B cell (primary cell): ENCODE measurements at regions not wholly inside any gene's neighbourhood (a gene's known extent, or its start where the extent isn't known, plus 50 kb on each side); places are given as distances from the start of the nearest gene placed in this dataset.

Experiments
- EZH2 ChIP-seq: IDR thresholded peaks from 2 replicates; pipeline ENCODE4 v1.6.1; 2012; ENCODE audit warnings: borderline replicate concordance, low read depth, mild to moderate bottlenecking, moderate library complexity, low read length; ENCODE audit not compliant: insufficient read depth, poor library complexity, severe bottlenecking
- TF ChIP-seq, protein P1 (sequence below): fragments of 200-600 bp; IDR thresholded peaks from one replicate; pipeline ENCODE4 v1.8.0; 2022; ENCODE audit warnings: antibody characterized with exemption, mild to moderate bottlenecking

DNA sequence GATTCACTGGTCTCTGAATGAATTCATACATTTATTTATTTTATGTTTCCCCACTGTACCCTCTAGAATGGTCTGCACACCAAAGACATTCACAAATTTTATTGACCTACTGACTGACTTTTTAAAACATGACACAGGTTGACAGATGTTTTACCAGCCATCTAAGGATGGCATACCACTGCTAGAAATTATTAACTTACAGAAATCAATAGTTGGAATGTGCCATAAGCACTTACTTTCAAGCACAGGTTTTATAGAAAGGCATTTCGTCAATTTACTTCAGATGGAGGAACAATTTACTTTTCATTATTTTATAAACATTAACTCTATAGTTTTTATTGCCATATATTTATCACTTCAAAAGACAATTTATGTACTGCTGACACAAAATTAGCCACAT is 448.7 kb upstream of the FBXO33 start:
- TF ChIP-seq, protein P1, sequence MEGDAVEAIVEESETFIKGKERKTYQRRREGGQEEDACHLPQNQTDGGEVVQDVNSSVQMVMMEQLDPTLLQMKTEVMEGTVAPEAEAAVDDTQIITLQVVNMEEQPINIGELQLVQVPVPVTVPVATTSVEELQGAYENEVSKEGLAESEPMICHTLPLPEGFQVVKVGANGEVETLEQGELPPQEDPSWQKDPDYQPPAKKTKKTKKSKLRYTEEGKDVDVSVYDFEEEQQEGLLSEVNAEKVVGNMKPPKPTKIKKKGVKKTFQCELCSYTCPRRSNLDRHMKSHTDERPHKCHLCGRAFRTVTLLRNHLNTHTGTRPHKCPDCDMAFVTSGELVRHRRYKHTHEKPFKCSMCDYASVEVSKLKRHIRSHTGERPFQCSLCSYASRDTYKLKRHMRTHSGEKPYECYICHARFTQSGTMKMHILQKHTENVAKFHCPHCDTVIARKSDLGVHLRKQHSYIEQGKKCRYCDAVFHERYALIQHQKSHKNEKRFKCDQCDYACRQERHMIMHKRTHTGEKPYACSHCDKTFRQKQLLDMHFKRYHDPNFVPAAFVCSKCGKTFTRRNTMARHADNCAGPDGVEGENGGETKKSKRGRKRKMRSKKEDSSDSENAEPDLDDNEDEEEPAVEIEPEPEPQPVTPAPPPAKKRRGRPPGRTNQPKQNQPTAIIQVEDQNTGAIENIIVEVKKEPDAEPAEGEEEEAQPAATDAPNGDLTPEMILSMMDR, result no peak
- TF ChIP-seq EZH2, result no peak
